ENCODE measurements at regions not wholly inside any gene's neighbourhood (a gene's known extent, or its start where the extent isn't known, plus 50 kb on each side); places are given as distances from the start of the nearest gene placed in this dataset.

- H3K9me3 ChIP-seq (ENCODE audit: control insufficient read depth, insufficient read depth, low read length): no peaks in the 10 kb centered on the region; the same call in 1 of the 2 replicates
- no peak overlapping the region for H3K4me3 ChIP-seq (ENCODE audit: low read length)
- H3K79me2 ChIP-seq (ENCODE audit: control insufficient read depth, low read length): no peaks in the 10 kb centered on the region
- H3F3A ChIP-seq (ENCODE audit: control insufficient read depth, insufficient read depth): no peaks in the 10 kb centered on the region
- no peaks in the 10 kb centered on the region for H3K9me2 ChIP-seq (replicated peaks; ENCODE audit: control insufficient read depth, low read length)
- no peaks in the 10 kb centered on the region for H3K4me1 ChIP-seq (ENCODE audit: control insufficient read depth, low read length)
- no peak overlapping the region for H3K27ac ChIP-seq (ENCODE audit: low read depth, low read length)
- H3K36me3 ChIP-seq (ENCODE audit: control insufficient read depth, low read length): no peaks in the 10 kb centered on the region
- no peaks in the 10 kb centered on the region for H3K27me3 ChIP-seq (ENCODE audit: control insufficient read depth, low read length)
- no peaks in the 10 kb centered on the region for H4K20me1 ChIP-seq (ENCODE audit: control insufficient read depth, insufficient read depth, low read depth, low read length)
- H3K4me2 ChIP-seq (ENCODE audit: low read length): no peak overlapping the region
- no peak for TF ChIP-seq CTCF (IDR thresholded peaks at IDR 0.05; ENCODE audit: low read depth, low read length, poor library complexity, severe bottlenecking)
- TF ChIP-seq EZH2phosphoT487 (IDR thresholded peaks at IDR 0.05; ENCODE audit: borderline replicate concordance, low read length): no peak
Observed at GRCh38 chr18:78717051-78717765, 262.4 kb upstream of the SALL3 start.

- Histone ChIP-seq H3K27me3 (ENCODE audit: control insufficient read depth, low read length) (no peaks in the 10 kb centered on the region), H3K27ac (ENCODE audit: low read depth, low read length) (no peak overlapping the region), H3K9me3 (ENCODE audit: control insufficient read depth, insufficient read depth, low read length) (no peaks in the 10 kb centered on the region; the same call in 1 of the 2 replicates), H3K9me2 (replicated peaks; ENCODE audit: control insufficient read depth, low read length) (no peaks in the 10 kb centered on the region), H3K36me3 (ENCODE audit: control insufficient read depth, low read length) (no peaks in the 10 kb centered on the region), H3K4me1 (ENCODE audit: control insufficient read depth, low read length) (no peaks in the 10 kb centered on the region), H3K4me2 (ENCODE audit: low read length) (no peak overlapping the region), H3K79me2 (ENCODE audit: control insufficient read depth, low read length) (no peaks in the 10 kb centered on the region), H3K4me3 (ENCODE audit: low read length) (no peak overlapping the region), H3F3A (ENCODE audit: control insufficient read depth, insufficient read depth) (no peaks in the 10 kb centered on the region), H4K20me1 (ENCODE audit: control insufficient read depth, insufficient read depth, low read depth, low read length) (no peaks in the 10 kb centered on the region)
- no peak for TF ChIP-seq CTCF (IDR thresholded peaks at IDR 0.05; ENCODE audit: low read depth, low read length, poor library complexity, severe bottlenecking)
Observed at GRCh38 chr18:78717766-78718150, 261.9 kb upstream of the SALL3 start.

- H3K27ac ChIP-seq (ENCODE audit: low read depth, low read length): no peak overlapping the region
- no peaks in the 10 kb centered on the region for H3K79me2 ChIP-seq (ENCODE audit: control insufficient read depth, low read length)
- H3F3A ChIP-seq (ENCODE audit: control insufficient read depth, insufficient read depth): no peaks in the 10 kb centered on the region
- no peaks in the 10 kb centered on the region for H3K9me2 ChIP-seq (replicated peaks; ENCODE audit: control insufficient read depth, low read length)
- no peaks in the 10 kb centered on the region for H3K36me3 ChIP-seq (ENCODE audit: control insufficient read depth, low read length)
- H3K4me2 ChIP-seq (ENCODE audit: low read length): no peak overlapping the region
- no peak overlapping the region for H3K4me3 ChIP-seq (ENCODE audit: low read length)
- no peak for TF ChIP-seq EZH2phosphoT487 (IDR thresholded peaks at IDR 0.05; ENCODE audit: borderline replicate concordance, low read length)
- TF ChIP-seq CTCF (IDR thresholded peaks at IDR 0.05; ENCODE audit: low read depth, low read length, poor library complexity, severe bottlenecking): no peak
- H3K9me3 ChIP-seq (ENCODE audit: control insufficient read depth, insufficient read depth, low read length): no peaks in the 10 kb centered on the region; the same call in 1 of the 2 replicates
- no peaks in the 10 kb centered on the region for H4K20me1 ChIP-seq (ENCODE audit: control insufficient read depth, insufficient read depth, low read depth, low read length)
- H3K27me3 ChIP-seq (ENCODE audit: control insufficient read depth, low read length): no peaks in the 10 kb centered on the region
- H3K4me1 ChIP-seq (ENCODE audit: control insufficient read depth, low read length): no peaks in the 10 kb centered on the region
Observed at GRCh38 chr18:78719821-78720220, 259.8 kb upstream of the SALL3 start.
